ENCODE measurements at regions not wholly inside any gene's neighbourhood (a gene's known extent, or its start where the extent isn't known, plus 50 kb on each side); places are given as distances from the start of the nearest gene placed in this dataset.

- TF ChIP-seq MAX (IDR thresholded peaks at IDR 0.05) = no peak
Measured at GRCh38 chr7:67346876-67347275, 350.2 kb downstream of the TYW1 start (continued).

Measured in H1 (cell line).